ENCODE measurements at regions not wholly inside any gene's neighbourhood (a gene's known extent, or its start where the extent isn't known, plus 50 kb on each side); places are given as distances from the start of the nearest gene placed in this dataset.
A peak's percentile ranks its signal among the peaks of the same experiment; 100 is the strongest.

DNA sequence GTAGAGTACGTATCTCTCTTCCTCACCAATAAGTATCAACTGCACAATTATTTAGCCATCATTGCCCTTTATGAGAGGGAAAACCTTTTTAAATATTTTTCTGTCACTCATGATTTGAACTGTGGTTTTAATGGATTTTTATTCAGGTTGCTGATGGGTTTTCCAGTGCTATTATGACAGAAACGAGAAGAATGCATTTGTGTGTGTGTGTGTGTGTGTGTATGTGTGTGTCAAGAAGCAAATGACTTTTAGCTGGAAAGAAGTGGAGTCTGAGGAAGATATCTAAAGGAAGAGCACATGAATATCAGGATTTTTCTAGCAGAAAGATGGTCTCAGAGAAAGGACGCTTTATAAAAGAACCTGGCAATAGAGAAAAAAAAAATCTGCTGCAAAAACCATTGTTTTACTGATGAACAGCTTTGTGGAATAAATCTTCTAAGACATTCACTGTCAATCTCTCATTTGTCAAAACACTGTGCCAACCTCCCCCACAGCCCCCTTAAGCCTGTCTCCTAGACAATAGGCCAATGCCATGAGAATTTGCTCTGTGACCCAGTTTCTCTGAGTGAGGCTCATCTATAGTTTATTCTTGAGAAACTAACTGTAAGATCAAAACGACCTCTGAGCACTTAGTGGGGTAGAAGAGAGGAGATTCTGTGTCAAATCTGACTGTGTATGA, 417.7 kb downstream of the FLRT2 start (continued):
- TF ChIP-seq, protein P1, sequence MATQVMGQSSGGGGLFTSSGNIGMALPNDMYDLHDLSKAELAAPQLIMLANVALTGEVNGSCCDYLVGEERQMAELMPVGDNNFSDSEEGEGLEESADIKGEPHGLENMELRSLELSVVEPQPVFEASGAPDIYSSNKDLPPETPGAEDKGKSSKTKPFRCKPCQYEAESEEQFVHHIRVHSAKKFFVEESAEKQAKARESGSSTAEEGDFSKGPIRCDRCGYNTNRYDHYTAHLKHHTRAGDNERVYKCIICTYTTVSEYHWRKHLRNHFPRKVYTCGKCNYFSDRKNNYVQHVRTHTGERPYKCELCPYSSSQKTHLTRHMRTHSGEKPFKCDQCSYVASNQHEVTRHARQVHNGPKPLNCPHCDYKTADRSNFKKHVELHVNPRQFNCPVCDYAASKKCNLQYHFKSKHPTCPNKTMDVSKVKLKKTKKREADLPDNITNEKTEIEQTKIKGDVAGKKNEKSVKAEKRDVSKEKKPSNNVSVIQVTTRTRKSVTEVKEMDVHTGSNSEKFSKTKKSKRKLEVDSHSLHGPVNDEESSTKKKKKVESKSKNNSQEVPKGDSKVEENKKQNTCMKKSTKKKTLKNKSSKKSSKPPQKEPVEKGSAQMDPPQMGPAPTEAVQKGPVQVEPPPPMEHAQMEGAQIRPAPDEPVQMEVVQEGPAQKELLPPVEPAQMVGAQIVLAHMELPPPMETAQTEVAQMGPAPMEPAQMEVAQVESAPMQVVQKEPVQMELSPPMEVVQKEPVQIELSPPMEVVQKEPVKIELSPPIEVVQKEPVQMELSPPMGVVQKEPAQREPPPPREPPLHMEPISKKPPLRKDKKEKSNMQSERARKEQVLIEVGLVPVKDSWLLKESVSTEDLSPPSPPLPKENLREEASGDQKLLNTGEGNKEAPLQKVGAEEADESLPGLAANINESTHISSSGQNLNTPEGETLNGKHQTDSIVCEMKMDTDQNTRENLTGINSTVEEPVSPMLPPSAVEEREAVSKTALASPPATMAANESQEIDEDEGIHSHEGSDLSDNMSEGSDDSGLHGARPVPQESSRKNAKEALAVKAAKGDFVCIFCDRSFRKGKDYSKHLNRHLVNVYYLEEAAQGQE (IDR thresholded peaks at IDR 0.05) = no peak
- TF ChIP-seq, protein P2, sequence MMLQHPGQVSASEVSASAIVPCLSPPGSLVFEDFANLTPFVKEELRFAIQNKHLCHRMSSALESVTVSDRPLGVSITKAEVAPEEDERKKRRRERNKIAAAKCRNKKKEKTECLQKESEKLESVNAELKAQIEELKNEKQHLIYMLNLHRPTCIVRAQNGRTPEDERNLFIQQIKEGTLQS (IDR thresholded peaks at IDR 0.05) = no peak

DNA sequence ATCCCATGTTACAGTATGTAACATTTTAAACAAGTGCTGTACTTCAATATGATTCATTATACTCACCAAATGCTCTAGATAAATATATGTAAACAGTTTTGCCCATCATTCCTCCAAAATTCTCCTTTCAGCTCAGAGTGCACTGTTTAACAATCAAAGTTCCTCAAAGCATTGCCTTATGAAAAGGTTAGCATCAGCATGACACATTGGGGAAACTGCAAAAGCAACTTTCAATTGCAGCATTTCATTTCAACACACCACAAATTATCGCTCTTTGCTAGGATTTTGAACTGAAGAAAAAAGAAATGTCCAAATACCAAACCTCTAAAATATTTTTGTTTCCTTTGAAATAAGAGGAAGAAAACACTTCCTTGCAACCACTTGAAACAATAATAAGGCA, 413.2 kb downstream of the FLRT2 start:
- H3K9ac ChIP-seq (ENCODE audit: low read depth in 1 of 2, low read length in 2 of 2) = no peak overlapping the region
- no peaks in the 10 kb centered on the region for H3K4me1 ChIP-seq (ENCODE audit: control insufficient read depth in 4 of 4, insufficient read depth in 4 of 4, low read length in 3 of 4)
- H3K27ac ChIP-seq (ENCODE audit: low read depth in 1 of 2, low read length in 2 of 2) = no peak overlapping the region
- H3K27me3 ChIP-seq (ENCODE audit: control insufficient read depth in 4 of 4, insufficient read depth in 4 of 4, low read length in 3 of 4) = no peaks in the 10 kb centered on the region
- H3K4me3 ChIP-seq (ENCODE audit: low read depth in 1 of 3, low read length in 3 of 3) = no peak overlapping the region
- 92% methylated on average over 1 of the region's 1 CpG for WGBS
- H3K9me3 ChIP-seq (ENCODE audit: control insufficient read depth in 4 of 4, low read length in 3 of 4) = no peaks in the 10 kb centered on the region
- H3K36me3 ChIP-seq (ENCODE audit: control insufficient read depth in 4 of 4, insufficient read depth in 3 of 4, low read depth in 1 of 4, low read length in 3 of 4) = no peaks in the 10 kb centered on the region
- no peak for TF ChIP-seq FOXA2 (IDR thresholded peaks at IDR 0.05)
- TF ChIP-seq NR2F2 (IDR thresholded peaks at IDR 0.05) = no peak
- TF ChIP-seq, protein P2 (IDR thresholded peaks at IDR 0.05) = no peak
- TF ChIP-seq GABPA (IDR thresholded peaks at IDR 0.05 in 1 of 2, conservative IDR thresholded peaks at IDR 0.05 in 1 of 2) = no peak
- no peak for TF ChIP-seq HNF4G (IDR thresholded peaks at IDR 0.05)
- no peak for TF ChIP-seq RAD21 (IDR thresholded peaks at IDR 0.05)
- TF ChIP-seq EGR1 (IDR thresholded peaks at IDR 0.05; ENCODE audit: low read depth in 2 of 2) = no peak
- no peak for TF ChIP-seq JUND (IDR thresholded peaks at IDR 0.05)
- TF ChIP-seq, protein P3, sequence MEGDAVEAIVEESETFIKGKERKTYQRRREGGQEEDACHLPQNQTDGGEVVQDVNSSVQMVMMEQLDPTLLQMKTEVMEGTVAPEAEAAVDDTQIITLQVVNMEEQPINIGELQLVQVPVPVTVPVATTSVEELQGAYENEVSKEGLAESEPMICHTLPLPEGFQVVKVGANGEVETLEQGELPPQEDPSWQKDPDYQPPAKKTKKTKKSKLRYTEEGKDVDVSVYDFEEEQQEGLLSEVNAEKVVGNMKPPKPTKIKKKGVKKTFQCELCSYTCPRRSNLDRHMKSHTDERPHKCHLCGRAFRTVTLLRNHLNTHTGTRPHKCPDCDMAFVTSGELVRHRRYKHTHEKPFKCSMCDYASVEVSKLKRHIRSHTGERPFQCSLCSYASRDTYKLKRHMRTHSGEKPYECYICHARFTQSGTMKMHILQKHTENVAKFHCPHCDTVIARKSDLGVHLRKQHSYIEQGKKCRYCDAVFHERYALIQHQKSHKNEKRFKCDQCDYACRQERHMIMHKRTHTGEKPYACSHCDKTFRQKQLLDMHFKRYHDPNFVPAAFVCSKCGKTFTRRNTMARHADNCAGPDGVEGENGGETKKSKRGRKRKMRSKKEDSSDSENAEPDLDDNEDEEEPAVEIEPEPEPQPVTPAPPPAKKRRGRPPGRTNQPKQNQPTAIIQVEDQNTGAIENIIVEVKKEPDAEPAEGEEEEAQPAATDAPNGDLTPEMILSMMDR (IDR thresholded peaks at IDR 0.05; ENCODE audit: low read depth, low read length, missing input control) = no peak
- DNase-seq (ENCODE audit: low spot score) = no peak

DNA sequence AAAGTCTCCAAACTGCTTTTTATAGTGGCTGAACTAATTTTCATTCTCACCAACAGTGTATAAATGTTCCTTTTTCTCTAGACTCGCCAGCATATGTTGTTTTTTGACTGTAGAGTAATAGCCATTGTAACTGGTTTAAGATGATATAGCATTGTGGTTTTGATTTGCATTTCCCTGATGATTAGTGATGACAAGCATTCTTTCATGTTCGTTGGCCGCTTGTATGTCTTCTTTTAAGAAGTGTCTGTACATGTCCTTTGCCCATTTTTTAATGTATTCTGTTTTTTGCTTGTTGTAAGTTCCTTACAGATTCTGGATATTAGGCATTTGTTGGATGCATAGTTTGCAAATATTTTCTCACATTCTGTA, 404.9 kb downstream of the FLRT2 start:
- no peaks in the 10 kb centered on the region for H3K36me3 ChIP-seq (ENCODE audit: control insufficient read depth in 4 of 4, insufficient read depth in 3 of 4, low read depth in 1 of 4, low read length in 3 of 4)
- TF ChIP-seq FOXA2 (IDR thresholded peaks at IDR 0.05) (no peak), HNF4G (IDR thresholded peaks at IDR 0.05) (no peak), YY1 (IDR thresholded peaks at IDR 0.05) (peak; percentile 13), RXRA (IDR thresholded peaks at IDR 0.05) (no peak), NR2F2 (IDR thresholded peaks at IDR 0.05) (no peak)
- TF ChIP-seq, protein P1 (IDR thresholded peaks at IDR 0.05) = peak; percentile 4
- TF ChIP-seq, protein P4, sequence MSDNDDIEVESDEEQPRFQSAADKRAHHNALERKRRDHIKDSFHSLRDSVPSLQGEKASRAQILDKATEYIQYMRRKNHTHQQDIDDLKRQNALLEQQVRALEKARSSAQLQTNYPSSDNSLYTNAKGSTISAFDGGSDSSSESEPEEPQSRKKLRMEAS (IDR thresholded peaks at IDR 0.05) = no peak
- TF ChIP-seq, protein P2 (IDR thresholded peaks at IDR 0.05) = no peak
- peaks cover 0 to 6% (median 4%) of the 10 kb centered on the region in 4 donors for H3K9me3 ChIP-seq (ENCODE audit: control insufficient read depth in 4 of 4, low read length in 3 of 4)
- no peak for DNase-seq (ENCODE audit: low spot score)
- peak overlapping the region; percentile 49 to 58 for H3K27ac ChIP-seq (ENCODE audit: low read depth in 1 of 2, low read length in 2 of 2)
- 29% methylated on average over 3 of the region's 3 CpGs for WGBS
- H3K4me1 ChIP-seq (ENCODE audit: control insufficient read depth in 4 of 4, insufficient read depth in 4 of 4, low read length in 3 of 4) = peaks cover 0 to 7% (median 3%) of the 10 kb centered on the region in 4 donors
- H3K27me3 ChIP-seq (ENCODE audit: control insufficient read depth in 4 of 4, insufficient read depth in 4 of 4, low read length in 3 of 4) = no peaks in the 10 kb centered on the region
- peak overlapping the region; percentile 39 to 84 (median 68) for H3K4me3 ChIP-seq (ENCODE audit: low read depth in 1 of 3, low read length in 3 of 3)
- H3K9ac ChIP-seq (ENCODE audit: low read depth in 1 of 2, low read length in 2 of 2) = peak overlapping the region; percentile 41 to 92
